Ascending aorta (tissue), 2 donors: ENCODE measurements at regions not wholly inside any gene's neighbourhood (a gene's known extent, or its start where the extent isn't known, plus 50 kb on each side); places are given as distances from the start of the nearest gene placed in this dataset.

Experiments used
- DNase-seq, 2 donors: peaks; one replicate each; pipeline ENCODE4 v3.0.0-alpha.2; 2019; ENCODE audit warnings: low spot score in 2 of 2
- H3K27ac ChIP-seq, 2 donors: fragments of 200-600 bp; sonication (generic); one replicate each; pipeline ENCODE4 v1.5.1; 2016 to 2017; ENCODE audit warnings: mild to moderate bottlenecking in 1 of 2
- H3K27me3 ChIP-seq: fragments of 200-600 bp; sonication (generic); one replicate; pipeline ENCODE4 v1.5.1; 2017
- H3K36me3 ChIP-seq, 2 donors: fragments of 200-600 bp; sonication (generic); one replicate each; pipeline ENCODE4 v1.5.1; 2016
- H3K4me1 ChIP-seq, 2 donors: fragments of 200-600 bp; sonication (generic); one replicate each; pipeline ENCODE4 v1.5.1; 2016 to 2017; ENCODE audit warnings: mild to moderate bottlenecking in 1 of 2
- H3K4me3 ChIP-seq, 2 donors: fragments of 200-600 bp; sonication (generic); one replicate each; pipeline ENCODE4 v1.5.1; 2016 to 2017; ENCODE audit warnings: mild to moderate bottlenecking in 1 of 2
- H3K9me3 ChIP-seq, 2 donors: fragments of 200-600 bp; sonication (generic); one replicate each; pipeline ENCODE4 v1.5.1; 2016
- CTCF ChIP-seq, 3 experiments: fragments of 200-600 bp in 2 of 3; fragments of 450-650 bp in 1 of 3; sonication (generic) in 2 of 3; IDR thresholded peaks; one replicate each; pipeline ENCODE4 v1.5.1; 2016 to 2019; ENCODE audit warnings: antibody characterized with exemption in 3 of 3, mild to moderate bottlenecking in 1 of 3, moderate library complexity in 1 of 3
- intact Hi-C: fragments of 100-400 bp; cut with DNase I; formaldehyde crosslinking; loops from one replicate; pipeline ENCODE4 v1.15.1; 2023

- H3K27me3 ChIP-seq: no peaks in the 10 kb centered on the region
- H3K4me1 ChIP-seq: no peaks in the 10 kb centered on the region
- no peaks in the 10 kb centered on the region for H3K9me3 ChIP-seq
- H3K27ac ChIP-seq: no peak overlapping the region
- no peaks in the 10 kb centered on the region for H3K36me3 ChIP-seq
- intact Hi-C loops: no loop called here
- TF ChIP-seq CTCF (IDR thresholded peaks at IDR 0.05): no peak
- DNase-seq: no peak
- no peak overlapping the region for H3K4me3 ChIP-seq
These were observed 504.2 kb downstream of the RFC3 start for GRCh38 chr13:34322014-34322742.

- no peaks in the 10 kb centered on the region for H3K27me3 ChIP-seq
- H3K36me3 ChIP-seq: no peaks in the 10 kb centered on the region
- intact Hi-C loops: no loop called here
- no peaks in the 10 kb centered on the region for H3K9me3 ChIP-seq
- H3K4me3 ChIP-seq: no peak overlapping the region
- no peaks in the 10 kb centered on the region for H3K4me1 ChIP-seq
- no peak overlapping the region for H3K27ac ChIP-seq
- TF ChIP-seq CTCF (IDR thresholded peaks at IDR 0.05): no peak
- no peak for DNase-seq
These were observed 504.8 kb downstream of the RFC3 start for GRCh38 chr13:34322743-34323074.

- H3K4me3 ChIP-seq: no peak overlapping the region
- intact Hi-C loops: no loop called here
- no peaks in the 10 kb centered on the region for H3K36me3 ChIP-seq
- no peaks in the 10 kb centered on the region for H3K27me3 ChIP-seq
- no peak overlapping the region for H3K27ac ChIP-seq
- no peaks in the 10 kb centered on the region for H3K9me3 ChIP-seq
- no peaks in the 10 kb centered on the region for H3K4me1 ChIP-seq
- TF ChIP-seq CTCF (IDR thresholded peaks at IDR 0.05): no peak
- no peak for DNase-seq
These were observed 517.4 kb downstream of the RFC3 start for GRCh38 chr13:34335014-34336007.

- Histone ChIP-seq H3K9me3 (no peaks in the 10 kb centered on the region), H3K27me3 (no peaks in the 10 kb centered on the region), H3K4me3 (no peak overlapping the region), H3K4me1 (no peaks in the 10 kb centered on the region), H3K36me3 (no peaks in the 10 kb centered on the region), H3K27ac (no peak overlapping the region)
- intact Hi-C loops: no loop called here
- TF ChIP-seq CTCF (IDR thresholded peaks at IDR 0.05): no peak
- no peak for DNase-seq
These were observed 520.2 kb downstream of the RFC3 start for GRCh38 chr13:34338102-34338501.

GRCh38 chr13:34340534-34340933, 522.6 kb downstream of the RFC3 start:
- no peak for TF ChIP-seq CTCF (IDR thresholded peaks at IDR 0.05)
- intact Hi-C loops: no loop called here
- H3K4me1 ChIP-seq: no peaks in the 10 kb centered on the region
- H3K27ac ChIP-seq: no peak overlapping the region
- no peaks in the 10 kb centered on the region for H3K36me3 ChIP-seq
- no peaks in the 10 kb centered on the region for H3K27me3 ChIP-seq
- no peak for DNase-seq
- H3K4me3 ChIP-seq: no peak overlapping the region
- H3K9me3 ChIP-seq: no peaks in the 10 kb centered on the region
